ENCODE measurements at regions not wholly inside any gene's neighbourhood (a gene's known extent, or its start where the extent isn't known, plus 50 kb on each side); places are given as distances from the start of the nearest gene placed in this dataset.

- TF ChIP-seq, protein P1, sequence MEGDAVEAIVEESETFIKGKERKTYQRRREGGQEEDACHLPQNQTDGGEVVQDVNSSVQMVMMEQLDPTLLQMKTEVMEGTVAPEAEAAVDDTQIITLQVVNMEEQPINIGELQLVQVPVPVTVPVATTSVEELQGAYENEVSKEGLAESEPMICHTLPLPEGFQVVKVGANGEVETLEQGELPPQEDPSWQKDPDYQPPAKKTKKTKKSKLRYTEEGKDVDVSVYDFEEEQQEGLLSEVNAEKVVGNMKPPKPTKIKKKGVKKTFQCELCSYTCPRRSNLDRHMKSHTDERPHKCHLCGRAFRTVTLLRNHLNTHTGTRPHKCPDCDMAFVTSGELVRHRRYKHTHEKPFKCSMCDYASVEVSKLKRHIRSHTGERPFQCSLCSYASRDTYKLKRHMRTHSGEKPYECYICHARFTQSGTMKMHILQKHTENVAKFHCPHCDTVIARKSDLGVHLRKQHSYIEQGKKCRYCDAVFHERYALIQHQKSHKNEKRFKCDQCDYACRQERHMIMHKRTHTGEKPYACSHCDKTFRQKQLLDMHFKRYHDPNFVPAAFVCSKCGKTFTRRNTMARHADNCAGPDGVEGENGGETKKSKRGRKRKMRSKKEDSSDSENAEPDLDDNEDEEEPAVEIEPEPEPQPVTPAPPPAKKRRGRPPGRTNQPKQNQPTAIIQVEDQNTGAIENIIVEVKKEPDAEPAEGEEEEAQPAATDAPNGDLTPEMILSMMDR (IDR thresholded peaks at IDR 0.05), result no peak
- TF ChIP-seq POLR2A (IDR thresholded peaks at IDR 0.05), result no peak
Measured at GRCh38 chr2:156145469-156145868, 187.1 kb downstream of the NR4A2 start.
